ENCODE measurements at regions not wholly inside any gene's neighbourhood (a gene's known extent, or its start where the extent isn't known, plus 50 kb on each side); places are given as distances from the start of the nearest gene placed in this dataset.

GRCh38 chr2:62427146-62427545 lies 78.8 kb downstream of the TMEM17 start:
- H3K4me1 ChIP-seq (ENCODE audit: insufficient read depth, low read length, poor library complexity, severe bottlenecking) = no peaks in the 10 kb centered on the region
- H3K9me2 ChIP-seq (replicated peaks; ENCODE audit: low read depth, low read length) = no peaks in the 10 kb centered on the region
- H3F3A ChIP-seq (ENCODE audit: low read depth) = no peaks in the 10 kb centered on the region
- 0 out of 2 replicates have a peak, but pooled peaks cover 2% of the 10 kb centered on the region for H3K9me3 ChIP-seq (ENCODE audit: insufficient read depth, low read depth, low read length)
- H3K9ac ChIP-seq (ENCODE audit: low read depth, low read length, poor library complexity, severe bottlenecking) = no peak overlapping the region
- no peaks in the 10 kb centered on the region for H3K79me2 ChIP-seq (ENCODE audit: insufficient read depth, low read length)
- H3K4me2 ChIP-seq (ENCODE audit: low read depth, low read length, poor library complexity, severe bottlenecking) = no peak overlapping the region
- no peak overlapping the region for H2AFZ ChIP-seq (ENCODE audit: low read length)
- no peaks in the 10 kb centered on the region for H3K36me3 ChIP-seq (ENCODE audit: insufficient read depth, low read length)
- H3K4me3 ChIP-seq (ENCODE audit: low read length, poor library complexity, severe bottlenecking) = no peak overlapping the region
- H3K27me3 ChIP-seq (ENCODE audit: insufficient read depth, low read length, poor library complexity, severe bottlenecking) = no peaks in the 10 kb centered on the region
- H4K20me1 ChIP-seq (ENCODE audit: insufficient read depth, low read length, poor library complexity, severe bottlenecking) = no peaks in the 10 kb centered on the region
- no peak for TF ChIP-seq EZH2phosphoT487 (IDR thresholded peaks at IDR 0.05; ENCODE audit: borderline replicate concordance)
- TF ChIP-seq, protein P1, sequence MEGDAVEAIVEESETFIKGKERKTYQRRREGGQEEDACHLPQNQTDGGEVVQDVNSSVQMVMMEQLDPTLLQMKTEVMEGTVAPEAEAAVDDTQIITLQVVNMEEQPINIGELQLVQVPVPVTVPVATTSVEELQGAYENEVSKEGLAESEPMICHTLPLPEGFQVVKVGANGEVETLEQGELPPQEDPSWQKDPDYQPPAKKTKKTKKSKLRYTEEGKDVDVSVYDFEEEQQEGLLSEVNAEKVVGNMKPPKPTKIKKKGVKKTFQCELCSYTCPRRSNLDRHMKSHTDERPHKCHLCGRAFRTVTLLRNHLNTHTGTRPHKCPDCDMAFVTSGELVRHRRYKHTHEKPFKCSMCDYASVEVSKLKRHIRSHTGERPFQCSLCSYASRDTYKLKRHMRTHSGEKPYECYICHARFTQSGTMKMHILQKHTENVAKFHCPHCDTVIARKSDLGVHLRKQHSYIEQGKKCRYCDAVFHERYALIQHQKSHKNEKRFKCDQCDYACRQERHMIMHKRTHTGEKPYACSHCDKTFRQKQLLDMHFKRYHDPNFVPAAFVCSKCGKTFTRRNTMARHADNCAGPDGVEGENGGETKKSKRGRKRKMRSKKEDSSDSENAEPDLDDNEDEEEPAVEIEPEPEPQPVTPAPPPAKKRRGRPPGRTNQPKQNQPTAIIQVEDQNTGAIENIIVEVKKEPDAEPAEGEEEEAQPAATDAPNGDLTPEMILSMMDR (conservative IDR thresholded peaks at IDR 0.05; ENCODE audit: low read length) = no peak

DNA sequence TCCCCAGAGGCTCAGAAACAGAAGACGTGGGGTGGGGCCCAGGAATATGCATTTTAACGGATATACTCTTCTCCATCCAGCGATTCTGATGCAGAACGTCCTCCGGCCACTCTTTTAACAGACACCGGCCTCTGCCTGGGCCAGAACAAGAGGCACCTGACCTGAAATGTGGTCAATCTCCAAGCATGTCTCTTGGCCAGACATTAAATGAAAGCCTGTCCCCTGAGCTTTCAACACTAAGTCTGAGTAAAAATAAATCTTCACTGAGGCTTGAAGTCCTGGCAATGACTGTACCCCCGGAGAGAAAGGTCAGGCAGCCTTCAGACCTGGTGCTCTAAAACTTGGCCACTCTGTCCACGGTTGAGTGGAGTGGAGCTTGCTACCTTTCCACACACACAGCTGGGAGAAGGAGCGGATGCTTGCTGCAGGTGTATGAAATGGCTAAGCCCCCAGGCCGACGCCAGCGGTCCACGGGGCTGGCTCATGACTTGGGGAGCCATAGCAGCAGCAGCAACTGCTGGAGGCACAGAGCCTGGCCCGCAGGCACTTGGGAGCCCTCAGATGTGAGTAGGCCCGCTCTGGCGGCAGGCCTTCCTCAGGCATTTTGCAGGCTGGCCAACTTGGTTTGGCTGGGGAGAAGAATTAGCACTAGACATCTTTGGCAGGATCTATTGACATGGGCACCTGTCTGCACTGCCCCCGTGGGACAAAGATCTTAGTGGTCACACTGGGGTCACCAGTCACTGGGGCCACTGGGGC lies 79.7 kb downstream of the TMEM17 start:
- Histone ChIP-seq H4K20me1 (ENCODE audit: insufficient read depth, low read length, poor library complexity, severe bottlenecking) (no peaks in the 10 kb centered on the region), H3K9ac (ENCODE audit: low read depth, low read length, poor library complexity, severe bottlenecking) (no peak overlapping the region), H3K4me2 (ENCODE audit: low read depth, low read length, poor library complexity, severe bottlenecking) (no peak overlapping the region), H3K36me3 (ENCODE audit: insufficient read depth, low read length) (no peaks in the 10 kb centered on the region), H3F3A (ENCODE audit: low read depth) (no peaks in the 10 kb centered on the region), H3K4me3 (ENCODE audit: low read length, poor library complexity, severe bottlenecking) (no peak overlapping the region), H3K79me2 (ENCODE audit: insufficient read depth, low read length) (no peaks in the 10 kb centered on the region), H3K27me3 (ENCODE audit: insufficient read depth, low read length, poor library complexity, severe bottlenecking) (no peaks in the 10 kb centered on the region), H3K4me1 (ENCODE audit: insufficient read depth, low read length, poor library complexity, severe bottlenecking) (no peaks in the 10 kb centered on the region), H3K9me3 (ENCODE audit: insufficient read depth, low read depth, low read length) (0 out of 2 replicates have a peak, but pooled peaks cover 2% of the 10 kb centered on the region), H2AFZ (ENCODE audit: low read length) (no peak overlapping the region), H3K9me2 (replicated peaks; ENCODE audit: low read depth, low read length) (no peaks in the 10 kb centered on the region)
- TF ChIP-seq EZH2phosphoT487 (IDR thresholded peaks at IDR 0.05; ENCODE audit: borderline replicate concordance) = no peak
- TF ChIP-seq, protein P1 (conservative IDR thresholded peaks at IDR 0.05; ENCODE audit: low read length) = no peak

DNA sequence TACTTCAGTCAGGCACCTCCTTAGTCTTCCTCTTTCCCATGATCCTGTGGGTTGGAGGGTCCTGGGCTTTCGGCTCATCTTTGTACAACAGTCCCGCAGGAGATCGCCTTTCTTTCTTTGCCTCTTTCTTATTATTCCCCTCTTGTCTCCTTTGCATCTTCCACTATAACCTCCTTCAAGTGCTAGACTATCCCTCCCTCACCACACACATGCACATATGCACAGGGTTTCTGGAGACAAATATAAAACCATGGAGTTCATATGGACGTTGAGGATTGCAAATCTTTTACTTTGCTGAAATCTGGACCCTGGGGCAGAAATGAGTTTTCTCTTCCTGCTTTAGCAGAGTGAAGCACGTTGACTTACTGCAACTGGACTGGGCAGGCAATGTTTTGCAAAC lies 80.3 kb downstream of the TMEM17 start:
- Histone ChIP-seq H3K4me3 (ENCODE audit: low read length, poor library complexity, severe bottlenecking) (no peak overlapping the region), H3F3A (ENCODE audit: low read depth) (no peaks in the 10 kb centered on the region), H4K20me1 (ENCODE audit: insufficient read depth, low read length, poor library complexity, severe bottlenecking) (no peaks in the 10 kb centered on the region), H3K9ac (ENCODE audit: low read depth, low read length, poor library complexity, severe bottlenecking) (no peak overlapping the region), H3K79me2 (ENCODE audit: insufficient read depth, low read length) (no peaks in the 10 kb centered on the region), H3K9me3 (ENCODE audit: insufficient read depth, low read depth, low read length) (0 out of 2 replicates have a peak, but pooled peaks cover 2% of the 10 kb centered on the region), H3K4me2 (ENCODE audit: low read depth, low read length, poor library complexity, severe bottlenecking) (no peak overlapping the region), H3K36me3 (ENCODE audit: insufficient read depth, low read length) (no peaks in the 10 kb centered on the region), H3K9me2 (replicated peaks; ENCODE audit: low read depth, low read length) (no peaks in the 10 kb centered on the region), H2AFZ (ENCODE audit: low read length) (no peak overlapping the region), H3K4me1 (ENCODE audit: insufficient read depth, low read length, poor library complexity, severe bottlenecking) (no peaks in the 10 kb centered on the region), H3K27me3 (ENCODE audit: insufficient read depth, low read length, poor library complexity, severe bottlenecking) (no peaks in the 10 kb centered on the region)
- TF ChIP-seq EZH2phosphoT487 (IDR thresholded peaks at IDR 0.05; ENCODE audit: borderline replicate concordance) = no peak

DNA sequence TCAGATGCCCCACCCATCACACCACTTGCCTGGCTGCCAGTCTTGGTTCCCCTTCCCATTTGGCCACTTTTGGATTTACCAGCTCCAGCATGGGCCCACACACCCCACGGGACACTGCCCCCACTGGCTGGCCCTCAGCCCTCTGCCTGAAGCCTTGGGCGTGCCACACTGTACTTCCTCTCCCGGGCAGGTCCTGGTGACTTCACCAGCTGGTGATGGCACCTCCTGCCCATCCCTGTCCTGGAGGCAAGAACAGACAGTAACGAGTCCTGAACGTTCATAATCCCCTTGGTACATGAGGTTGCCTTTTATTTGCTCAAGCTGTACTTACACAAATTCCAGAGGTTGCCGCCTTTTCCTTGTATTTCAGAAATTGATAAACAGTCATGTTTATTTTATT lies 81.1 kb downstream of the TMEM17 start:
- no peaks in the 10 kb centered on the region for H3K9me2 ChIP-seq (replicated peaks; ENCODE audit: low read depth, low read length)
- no peaks in the 10 kb centered on the region for H4K20me1 ChIP-seq (ENCODE audit: insufficient read depth, low read length, poor library complexity, severe bottlenecking)
- H3K9ac ChIP-seq (ENCODE audit: low read depth, low read length, poor library complexity, severe bottlenecking) = no peak overlapping the region
- H3K4me2 ChIP-seq (ENCODE audit: low read depth, low read length, poor library complexity, severe bottlenecking) = no peak overlapping the region
- H3K4me3 ChIP-seq (ENCODE audit: low read length, poor library complexity, severe bottlenecking) = no peak overlapping the region
- H3K4me1 ChIP-seq (ENCODE audit: insufficient read depth, low read length, poor library complexity, severe bottlenecking) = no peaks in the 10 kb centered on the region
- no peaks in the 10 kb centered on the region for H3K9me3 ChIP-seq (ENCODE audit: insufficient read depth, low read depth, low read length)
- H3K79me2 ChIP-seq (ENCODE audit: insufficient read depth, low read length) = no peaks in the 10 kb centered on the region
- no peaks in the 10 kb centered on the region for H3F3A ChIP-seq (ENCODE audit: low read depth)
- no peaks in the 10 kb centered on the region for H3K27me3 ChIP-seq (ENCODE audit: insufficient read depth, low read length, poor library complexity, severe bottlenecking)
- no peak overlapping the region for H2AFZ ChIP-seq (ENCODE audit: low read length)
- TF ChIP-seq, protein P1 (conservative IDR thresholded peaks at IDR 0.05; ENCODE audit: low read length) = no peak
- TF ChIP-seq EZH2phosphoT487 (IDR thresholded peaks at IDR 0.05; ENCODE audit: borderline replicate concordance) = no peak
- H3K36me3 ChIP-seq (ENCODE audit: insufficient read depth, low read length) = no peaks in the 10 kb centered on the region

All from Loucy (cell line).